BJ (cell line): ENCODE measurements at regions not wholly inside any gene's neighbourhood (a gene's known extent, or its start where the extent isn't known, plus 50 kb on each side); places are given as distances from the start of the nearest gene placed in this dataset.
A peak's percentile ranks its signal among the peaks of the same experiment; 100 is the strongest.

Source experiments
- CTCF ChIA-PET: fragments of 350-600 bp; formaldehyde crosslinking; extraction: SDS; loops from one replicate; lab custom pipeline; 2021; ENCODE audit warnings: antibody characterized with exemption, inconsistent platforms; lab: Yijun Ruan, JAX
- POLR2A ChIA-PET: fragments of 300-600 bp; sonication (Branson Sonifier 250); formaldehyde crosslinking; extraction: SDS; loops from one replicate; lab custom pipeline; 2021; ENCODE audit warnings: antibody characterized with exemption; lab: Charles Lee
- DNase-seq: peaks from one replicate; pipeline ENCODE4 v3.0.0-alpha.2; 2011; ENCODE audit warnings: low read depth
- H3K27me3 ChIP-seq: 2 replicates; pipeline ENCODE4 v1.6.0; 2011; ENCODE audit warnings: low read length; ENCODE audit not compliant: control insufficient read depth, insufficient read depth
- H3K36me3 ChIP-seq: 2 replicates; pipeline ENCODE4 v1.5.1; 2011; ENCODE audit warnings: low read length; ENCODE audit not compliant: control insufficient read depth, insufficient read depth
- H3K4me3 ChIP-seq: 2 replicates; pipeline ENCODE4 v1.5.1; 2011; ENCODE audit warnings: low read depth, mild to moderate bottlenecking, control low read depth, low read length
- CTCF ChIP-seq: IDR thresholded peaks from 2 replicates; pipeline ENCODE4 v1.5.1; 2011; ENCODE audit warnings: low read depth, mild to moderate bottlenecking, control low read depth, inconsistent platforms, low read length, moderate library complexity; ENCODE audit not compliant: insufficient read depth

DNA sequence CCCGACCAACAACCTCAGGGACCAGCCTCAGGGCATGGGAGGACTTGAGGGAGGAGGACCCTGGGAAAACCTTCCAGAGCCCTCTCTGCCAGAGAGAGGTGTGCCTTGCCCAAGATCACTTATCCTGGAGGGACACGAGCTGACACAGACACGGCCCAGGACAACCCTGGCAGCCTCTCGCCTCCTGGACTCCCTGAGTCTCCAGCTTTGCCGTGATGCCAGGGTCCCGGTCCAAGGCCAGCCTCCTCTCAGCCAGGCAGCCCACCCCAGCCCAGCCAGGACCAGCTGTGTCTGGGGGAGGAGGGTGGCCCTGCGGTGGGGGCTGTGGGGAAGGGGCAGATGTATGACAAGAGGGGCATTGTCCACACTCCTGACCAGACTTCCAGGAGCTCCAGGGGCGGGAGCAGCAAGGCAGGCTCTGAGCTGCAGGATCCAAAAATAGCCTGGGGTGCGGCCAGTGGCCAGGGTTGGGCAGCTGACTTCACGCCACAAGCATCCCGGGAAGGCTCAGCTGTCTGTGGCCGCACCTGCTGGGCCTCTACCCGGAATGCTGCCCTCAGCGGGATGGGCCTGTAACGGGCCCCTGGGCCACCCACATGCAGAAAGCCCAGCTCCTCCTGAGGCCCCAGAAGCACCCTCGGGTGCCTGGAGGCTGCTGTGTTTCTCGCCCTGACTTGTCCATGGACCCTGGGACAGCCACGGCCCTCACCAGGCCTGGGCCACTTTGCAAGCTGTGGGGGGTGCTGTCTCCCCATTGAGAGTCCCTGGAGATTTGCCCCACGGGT is 65.5 kb upstream of the GPC1 start:
- DNase-seq: peak; percentile 84
- H3K4me3 ChIP-seq: no peak overlapping the region
- no peaks in the 10 kb centered on the region for H3K36me3 ChIP-seq
- CTCF ChIA-PET: interaction anchor here (0.8 to 1.2 kb wide), 3 partner anchors 20 to 137 kb away, joined by 3 to 5 read pairs (median 3); no protein-coding TSS in a partner anchor
- TF ChIP-seq CTCF: 0 out of 2 replicates have a peak, but pooled peaks have one; percentile 9
- H3K27me3 ChIP-seq: no peaks in the 10 kb centered on the region
- POLR2A ChIA-PET: interaction anchor here (0.5 to 0.9 kb wide), 2 partner anchors 18 to 66 kb away, joined by 3 to 12 read pairs; no protein-coding TSS in a partner anchor

- no peak for TF ChIP-seq CTCF
- Histone ChIP-seq H3K36me3 (no peaks in the 10 kb centered on the region), H3K4me3 (no peak overlapping the region), H3K27me3 (no peaks in the 10 kb centered on the region)
- CTCF ChIA-PET: interaction anchor here (0.8 to 1.2 kb wide), 3 partner anchors 14 to 139 kb away, joined by 3 read pairs; no protein-coding TSS in a partner anchor
- DNase-seq: no peak
- POLR2A ChIA-PET: no interaction called here
These were observed 64.1 kb upstream of the GPC1 start for GRCh38 chr2:240371129-240372000.

GRCh38 chr2:240372101-240372500 is 63.4 kb upstream of the GPC1 start:
- Histone ChIP-seq H3K36me3 (no peaks in the 10 kb centered on the region), H3K27me3 (no peaks in the 10 kb centered on the region), H3K4me3 (no peak overlapping the region)
- TF ChIP-seq CTCF: no peak
- DNase-seq: no peak
- CTCF ChIA-PET: no interaction called here
- POLR2A ChIA-PET: no interaction called here

- no peak for DNase-seq
- Histone ChIP-seq H3K4me3 (no peak overlapping the region), H3K27me3 (no peaks in the 10 kb centered on the region), H3K36me3 (no peaks in the 10 kb centered on the region)
- TF ChIP-seq CTCF: no peak
- CTCF ChIA-PET: interaction anchor here (1.2 to 1.9 kb wide), 2 partner anchors 63 to 140 kb away, joined by 3 to 7 read pairs; no protein-coding TSS in a partner anchor
- POLR2A ChIA-PET: no interaction called here
These were observed 62.1 kb upstream of the GPC1 start for GRCh38 chr2:240373289-240373885.
